GM12864 (cell line): ENCODE measurements at regions not wholly inside any gene's neighbourhood (a gene's known extent, or its start where the extent isn't known, plus 50 kb on each side); places are given as distances from the start of the nearest gene placed in this dataset.

Source experiments
- DNase-seq: peaks from one replicate; pipeline ENCODE4 v3.0.0-alpha.2; 2011; ENCODE audit warnings: low read depth
- H3K4me3 ChIP-seq: 2 replicates; pipeline ENCODE4 v1.5.1; 2011; ENCODE audit warnings: mild to moderate bottlenecking, low read depth, low read length, control low read depth
- TF ChIP-seq, protein P1 (sequence below): IDR thresholded peaks from 2 replicates; pipeline ENCODE4 v1.5.1; 2011; ENCODE audit warnings: low read depth, mild to moderate bottlenecking, moderate library complexity, low read length, control low read depth, inconsistent platforms; ENCODE audit errors: missing control alignments

DNA sequence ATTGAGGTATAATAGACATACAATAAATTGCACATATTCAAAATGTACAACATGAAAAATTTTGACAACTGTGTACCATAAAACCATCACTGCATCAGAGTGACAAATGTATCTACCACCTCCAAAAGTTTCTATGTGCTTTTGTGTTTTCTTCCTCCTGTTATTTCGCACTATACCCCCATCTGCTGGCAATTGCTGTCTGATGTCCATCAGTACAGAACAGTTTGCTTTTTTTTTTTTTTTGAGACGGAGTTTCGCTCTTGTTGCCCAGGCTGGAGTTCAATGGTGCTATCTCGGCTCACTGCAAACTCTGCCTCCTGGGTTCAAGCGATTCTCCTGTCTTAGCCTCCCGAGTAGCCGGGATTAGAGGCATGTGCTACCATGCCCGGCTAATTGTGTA is 154.3 kb upstream of the GIMD1 start:
- no peak for DNase-seq
- TF ChIP-seq, protein P1, sequence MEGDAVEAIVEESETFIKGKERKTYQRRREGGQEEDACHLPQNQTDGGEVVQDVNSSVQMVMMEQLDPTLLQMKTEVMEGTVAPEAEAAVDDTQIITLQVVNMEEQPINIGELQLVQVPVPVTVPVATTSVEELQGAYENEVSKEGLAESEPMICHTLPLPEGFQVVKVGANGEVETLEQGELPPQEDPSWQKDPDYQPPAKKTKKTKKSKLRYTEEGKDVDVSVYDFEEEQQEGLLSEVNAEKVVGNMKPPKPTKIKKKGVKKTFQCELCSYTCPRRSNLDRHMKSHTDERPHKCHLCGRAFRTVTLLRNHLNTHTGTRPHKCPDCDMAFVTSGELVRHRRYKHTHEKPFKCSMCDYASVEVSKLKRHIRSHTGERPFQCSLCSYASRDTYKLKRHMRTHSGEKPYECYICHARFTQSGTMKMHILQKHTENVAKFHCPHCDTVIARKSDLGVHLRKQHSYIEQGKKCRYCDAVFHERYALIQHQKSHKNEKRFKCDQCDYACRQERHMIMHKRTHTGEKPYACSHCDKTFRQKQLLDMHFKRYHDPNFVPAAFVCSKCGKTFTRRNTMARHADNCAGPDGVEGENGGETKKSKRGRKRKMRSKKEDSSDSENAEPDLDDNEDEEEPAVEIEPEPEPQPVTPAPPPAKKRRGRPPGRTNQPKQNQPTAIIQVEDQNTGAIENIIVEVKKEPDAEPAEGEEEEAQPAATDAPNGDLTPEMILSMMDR = no peak
- H3K4me3 ChIP-seq = no peak overlapping the region

DNA sequence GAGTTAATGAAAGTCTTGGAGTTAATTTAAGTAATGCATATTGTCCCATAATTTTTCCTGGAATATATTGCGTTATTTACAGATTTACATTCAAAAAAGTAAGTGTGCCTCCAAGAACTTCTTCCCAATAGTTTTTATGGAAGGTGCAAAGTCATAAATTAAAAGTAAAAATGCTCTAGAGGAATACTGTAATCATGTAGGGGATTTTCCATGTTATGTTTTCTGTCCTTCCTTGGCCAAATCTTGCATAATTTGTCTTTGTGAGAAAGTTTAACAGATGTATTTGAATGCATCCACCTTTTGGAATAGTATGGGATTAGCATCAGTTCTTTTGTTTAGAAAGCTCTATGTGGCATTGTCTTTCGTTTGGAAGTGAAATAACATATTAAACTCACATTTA is 144.1 kb upstream of the GIMD1 start:
- no peak overlapping the region for H3K4me3 ChIP-seq
- DNase-seq = no peak
- TF ChIP-seq, protein P1 = no peak

DNA sequence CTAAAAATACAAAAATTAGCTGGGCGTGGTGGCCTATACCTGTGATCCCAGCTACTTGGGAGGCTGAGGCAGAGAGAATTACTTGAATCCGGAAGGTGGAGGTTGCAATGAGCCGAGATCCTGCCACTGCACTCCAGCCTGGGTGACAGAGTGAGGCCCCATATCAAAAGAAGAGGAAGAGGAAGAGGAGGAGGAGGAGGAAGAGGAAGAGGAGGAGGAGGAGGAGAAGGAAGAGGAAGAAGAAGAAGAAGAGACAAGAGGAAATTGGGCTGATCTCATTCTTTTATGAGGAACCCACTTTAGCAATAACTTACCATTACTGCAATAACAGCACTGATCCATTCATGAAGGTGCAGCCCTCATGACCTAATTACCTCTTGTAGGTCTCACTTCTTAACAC is 138.9 kb upstream of the GIMD1 start:
- no peak overlapping the region for H3K4me3 ChIP-seq
- DNase-seq = no peak
- TF ChIP-seq, protein P1 = no peak

DNA sequence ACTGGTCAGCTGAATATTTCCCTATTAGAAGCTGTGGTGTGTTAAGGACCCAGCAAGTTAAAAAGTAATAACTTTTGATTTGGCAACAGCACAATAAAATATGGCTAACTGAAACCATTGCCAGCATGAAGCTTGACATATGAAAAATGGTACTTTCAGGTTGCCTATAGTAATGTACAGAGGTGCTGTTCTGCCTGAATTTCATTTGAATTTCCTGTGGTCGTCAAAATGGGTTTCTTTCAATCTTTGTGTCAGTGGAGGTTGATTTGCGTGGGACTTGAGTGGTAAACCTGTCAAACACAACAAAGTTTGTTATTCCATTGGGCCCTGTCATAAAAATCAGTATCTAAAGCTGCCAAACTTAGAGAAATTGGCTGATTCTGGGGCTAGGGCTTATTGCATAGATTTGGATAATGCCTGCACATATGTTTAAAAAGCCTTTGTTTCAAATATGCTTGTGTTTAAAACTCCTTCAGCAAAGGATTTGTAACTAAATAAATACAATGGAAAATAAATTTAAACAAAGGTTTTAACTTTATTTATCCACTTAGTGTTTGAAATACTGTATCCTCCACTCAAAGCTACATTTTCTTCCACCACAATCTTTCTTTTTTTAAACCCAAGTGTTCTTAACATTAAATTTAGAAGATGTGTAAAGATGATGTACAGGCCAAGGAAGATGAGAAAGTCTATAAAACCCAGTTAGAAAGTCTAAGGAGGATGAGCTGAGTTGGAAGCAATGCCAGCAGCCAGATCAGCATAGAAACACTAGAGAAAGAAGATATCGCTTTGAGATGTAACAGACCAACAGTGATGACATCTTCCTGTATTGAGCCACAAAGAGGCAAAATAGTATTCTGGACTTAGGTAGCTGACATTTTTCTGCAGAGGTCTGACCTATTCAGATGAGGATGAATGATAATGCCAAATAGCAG is 134.8 kb upstream of the GIMD1 start:
- TF ChIP-seq, protein P1 = no peak

DNA sequence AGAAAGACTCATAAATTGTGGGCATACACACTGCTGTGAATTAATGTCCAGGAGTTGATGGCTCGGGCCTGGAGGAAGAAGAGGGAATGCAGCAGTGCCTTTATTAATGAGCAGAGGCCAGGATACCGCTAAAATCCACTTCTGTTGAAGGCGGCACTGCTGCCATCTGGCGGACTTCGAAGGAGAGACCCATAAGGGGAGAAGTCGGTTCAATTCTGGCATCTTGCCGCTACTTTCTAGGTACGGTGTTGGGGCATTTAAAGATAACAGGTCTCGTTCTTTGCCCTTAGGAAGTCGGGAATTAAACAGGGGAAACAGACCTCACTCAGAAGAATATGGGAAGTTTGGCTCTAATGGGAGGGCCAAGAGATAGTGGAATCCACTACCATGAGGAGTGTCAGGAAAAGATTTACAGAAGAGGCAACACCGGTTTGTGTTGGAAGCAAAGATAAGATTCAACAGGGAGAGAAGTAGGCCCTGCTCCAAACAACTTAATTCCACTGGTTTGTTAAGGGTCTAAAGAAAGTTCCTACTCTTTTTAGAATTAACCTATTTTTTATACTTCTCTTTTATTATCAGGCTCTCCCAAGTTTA is 133.6 kb upstream of the GIMD1 start:
- TF ChIP-seq, protein P1 = peak; percentile 75
- no peak overlapping the region for H3K4me3 ChIP-seq
- no peak for DNase-seq

More for the DNA sequence above, 134.8 kb upstream of the GIMD1 start:
- H3K4me3 ChIP-seq = no peak overlapping the region
- no peak for DNase-seq

DNA sequence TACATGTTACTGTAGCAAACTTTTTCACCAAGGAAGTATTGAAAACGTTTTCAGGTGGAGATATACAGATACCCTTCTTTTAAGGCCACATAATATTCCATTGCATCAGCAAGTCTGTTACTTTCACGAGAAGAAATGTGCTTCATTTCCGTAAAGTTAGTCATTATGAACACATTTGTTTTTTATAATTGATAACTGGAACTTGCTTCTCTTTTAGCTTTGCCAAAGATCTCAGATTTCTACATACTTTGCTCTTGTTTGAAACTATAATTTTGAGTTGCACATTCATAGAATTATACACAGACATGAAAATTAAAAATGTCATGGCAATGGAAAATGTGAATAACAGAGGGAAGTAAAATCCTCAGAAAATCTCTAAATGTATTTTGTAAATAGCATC is 128.7 kb upstream of the GIMD1 start:
- TF ChIP-seq, protein P1 = no peak
- DNase-seq = no peak
- no peak overlapping the region for H3K4me3 ChIP-seq

DNA sequence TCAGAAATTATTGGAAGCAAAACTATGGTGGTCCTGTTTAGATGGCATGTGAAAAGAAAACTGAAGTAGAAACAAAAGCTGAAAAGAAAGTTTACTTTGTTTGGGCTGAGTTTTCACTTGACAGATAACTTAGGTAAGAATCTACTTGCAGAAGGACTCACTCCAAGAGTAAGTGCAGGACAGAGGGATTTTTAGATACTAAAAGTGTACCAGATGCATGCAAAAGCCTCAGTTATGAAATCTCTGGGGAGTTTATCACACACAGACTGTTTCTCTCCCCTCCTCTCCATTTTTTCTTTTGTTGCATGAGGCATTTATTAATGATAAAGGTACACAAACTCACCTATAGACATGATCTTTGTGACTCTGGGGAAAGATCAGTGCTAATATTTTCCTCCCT is 127.5 kb upstream of the GIMD1 start:
- DNase-seq = no peak
- no peak overlapping the region for H3K4me3 ChIP-seq
- TF ChIP-seq, protein P1 = no peak
